ENCODE measurements at regions not wholly inside any gene's neighbourhood (a gene's known extent, or its start where the extent isn't known, plus 50 kb on each side); places are given as distances from the start of the nearest gene placed in this dataset.

DNA sequence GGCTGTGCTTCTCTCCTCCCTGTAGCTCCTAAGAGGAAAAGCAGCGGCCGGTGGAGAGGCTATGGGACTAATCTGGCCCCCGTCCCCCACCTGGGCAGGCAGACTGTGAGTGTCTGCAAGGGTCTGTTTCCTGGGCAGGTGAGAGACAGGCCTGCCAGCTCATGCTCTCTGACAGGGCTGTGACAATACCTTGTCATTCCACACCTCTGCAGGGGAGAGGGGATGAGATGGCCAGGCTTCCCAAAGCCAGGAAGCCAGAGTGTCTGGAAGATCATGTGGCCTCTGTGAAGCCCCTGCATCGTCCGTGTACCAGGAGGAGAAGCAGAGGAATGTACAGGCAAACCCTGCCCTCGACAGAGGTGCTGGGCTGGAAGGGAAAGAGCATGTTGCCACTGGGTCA, 142.5 kb upstream of the GATA6 start:
- intact Hi-C loops (cut with DNase I): no loop called here
- Histone ChIP-seq H3K4me1 (no peaks in the 10 kb centered on the region), H3K36me3 (no peaks in the 10 kb centered on the region), H3K9me3 (no peaks in the 10 kb centered on the region), H3K27ac (replicated peaks in 1 of 4) (no peak overlapping the region), H3K27me3 (peaks cover 0 to 14% (median 0%) of the 10 kb centered on the region in 4 donors), H3K4me3 (no peak overlapping the region)
- TF ChIP-seq POLR2A (IDR thresholded peaks at IDR 0.05; ENCODE audit: low read depth) (no peak), EP300 (IDR thresholded peaks at IDR 0.05) (no peak), POLR2AphosphoS5 (IDR thresholded peaks at IDR 0.05) (no peak)
- TF ChIP-seq, protein P1, sequence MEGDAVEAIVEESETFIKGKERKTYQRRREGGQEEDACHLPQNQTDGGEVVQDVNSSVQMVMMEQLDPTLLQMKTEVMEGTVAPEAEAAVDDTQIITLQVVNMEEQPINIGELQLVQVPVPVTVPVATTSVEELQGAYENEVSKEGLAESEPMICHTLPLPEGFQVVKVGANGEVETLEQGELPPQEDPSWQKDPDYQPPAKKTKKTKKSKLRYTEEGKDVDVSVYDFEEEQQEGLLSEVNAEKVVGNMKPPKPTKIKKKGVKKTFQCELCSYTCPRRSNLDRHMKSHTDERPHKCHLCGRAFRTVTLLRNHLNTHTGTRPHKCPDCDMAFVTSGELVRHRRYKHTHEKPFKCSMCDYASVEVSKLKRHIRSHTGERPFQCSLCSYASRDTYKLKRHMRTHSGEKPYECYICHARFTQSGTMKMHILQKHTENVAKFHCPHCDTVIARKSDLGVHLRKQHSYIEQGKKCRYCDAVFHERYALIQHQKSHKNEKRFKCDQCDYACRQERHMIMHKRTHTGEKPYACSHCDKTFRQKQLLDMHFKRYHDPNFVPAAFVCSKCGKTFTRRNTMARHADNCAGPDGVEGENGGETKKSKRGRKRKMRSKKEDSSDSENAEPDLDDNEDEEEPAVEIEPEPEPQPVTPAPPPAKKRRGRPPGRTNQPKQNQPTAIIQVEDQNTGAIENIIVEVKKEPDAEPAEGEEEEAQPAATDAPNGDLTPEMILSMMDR (IDR thresholded peaks at IDR 0.05): no peak
- no peak for DNase-seq (ENCODE audit: extremely low spot score)
- WGBS: 61% methylated on average over 5 of the region's 6 CpGs

- DNase-seq (ENCODE audit: extremely low spot score): no peak
- 73% methylated on average over 6 of the region's 6 CpGs for WGBS
- Histone ChIP-seq H3K4me1 (no peaks in the 10 kb centered on the region), H3K27ac (replicated peaks in 1 of 4) (no peak overlapping the region), H3K27me3 (peaks cover 0 to 21% (median 0%) of the 10 kb centered on the region in 4 donors), H3K36me3 (no peaks in the 10 kb centered on the region), H3K4me3 (no peak overlapping the region), H3K9me3 (no peaks in the 10 kb centered on the region)
- intact Hi-C loops (cut with DNase I): loop anchor here (5.0 to 10.0 kb wide), 2 partner anchors 63 to 446 kb away; no protein-coding TSS in a partner anchor
- no peak for TF ChIP-seq POLR2A (IDR thresholded peaks at IDR 0.05; ENCODE audit: low read depth)
- TF ChIP-seq POLR2AphosphoS5 (IDR thresholded peaks at IDR 0.05): no peak
- no peak for TF ChIP-seq EP300 (IDR thresholded peaks at IDR 0.05)
- TF ChIP-seq, protein P1 (IDR thresholded peaks at IDR 0.05): no peak
These were observed 137.8 kb upstream of the GATA6 start for GRCh38 chr18:22031611-22032010.

- Histone ChIP-seq H3K9me3 (no peaks in the 10 kb centered on the region), H3K4me3 (no peak overlapping the region), H3K4me1 (no peaks in the 10 kb centered on the region), H3K27ac (replicated peaks in 1 of 4) (no peak overlapping the region), H3K27me3 (peaks cover 0 to 25% (median 0%) of the 10 kb centered on the region in 4 donors), H3K36me3 (no peaks in the 10 kb centered on the region)
- DNase-seq (ENCODE audit: extremely low spot score): no peak
- intact Hi-C loops (cut with DNase I): loop anchor here (5.0 to 10.0 kb wide), 2 partner anchors 62 to 445 kb away; no protein-coding TSS in a partner anchor
- TF ChIP-seq POLR2A (IDR thresholded peaks at IDR 0.05; ENCODE audit: low read depth) (no peak), EP300 (IDR thresholded peaks at IDR 0.05) (no peak)
- WGBS: 58% methylated on average over 4 of the region's 4 CpGs
These were observed 136.9 kb upstream of the GATA6 start for GRCh38 chr18:22032392-22032961.

DNA sequence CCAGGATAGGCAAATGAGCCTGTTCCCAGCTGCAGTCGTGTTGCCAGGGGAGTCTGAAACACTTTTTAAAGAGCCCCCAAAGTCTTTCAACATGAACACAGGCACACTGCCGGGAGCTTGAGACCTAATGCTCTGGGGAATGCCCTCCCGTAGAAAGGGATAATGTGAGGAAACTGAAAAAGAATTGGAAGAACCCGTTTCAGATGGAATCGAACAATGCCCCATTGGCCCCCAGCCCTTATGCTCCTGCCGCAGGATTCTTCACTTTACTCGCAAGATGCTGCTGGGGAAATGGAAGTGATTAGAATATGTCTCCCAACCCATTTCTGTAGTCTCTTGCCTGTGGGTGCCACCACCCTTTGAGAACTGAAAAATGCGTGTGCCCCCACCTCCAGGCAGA, 136.3 kb upstream of the GATA6 start:
- Histone ChIP-seq H3K36me3 (no peaks in the 10 kb centered on the region), H3K27ac (replicated peaks in 1 of 4) (no peak overlapping the region), H3K9me3 (no peaks in the 10 kb centered on the region), H3K4me1 (no peaks in the 10 kb centered on the region), H3K27me3 (peaks cover 0 to 25% (median 0%) of the 10 kb centered on the region in 4 donors), H3K4me3 (no peak overlapping the region)
- TF ChIP-seq POLR2AphosphoS5 (IDR thresholded peaks at IDR 0.05) (no peak), EP300 (IDR thresholded peaks at IDR 0.05) (no peak), POLR2A (IDR thresholded peaks at IDR 0.05; ENCODE audit: low read depth) (no peak)
- TF ChIP-seq, protein P1 (IDR thresholded peaks at IDR 0.05): no peak
- intact Hi-C loops (cut with DNase I): loop anchor here (5.0 to 10.0 kb wide), 2 partner anchors 62 to 444 kb away; no protein-coding TSS in a partner anchor
- 76% methylated on average over 8 of the region's 8 CpGs for WGBS
- no peak for DNase-seq (ENCODE audit: extremely low spot score)

DNA sequence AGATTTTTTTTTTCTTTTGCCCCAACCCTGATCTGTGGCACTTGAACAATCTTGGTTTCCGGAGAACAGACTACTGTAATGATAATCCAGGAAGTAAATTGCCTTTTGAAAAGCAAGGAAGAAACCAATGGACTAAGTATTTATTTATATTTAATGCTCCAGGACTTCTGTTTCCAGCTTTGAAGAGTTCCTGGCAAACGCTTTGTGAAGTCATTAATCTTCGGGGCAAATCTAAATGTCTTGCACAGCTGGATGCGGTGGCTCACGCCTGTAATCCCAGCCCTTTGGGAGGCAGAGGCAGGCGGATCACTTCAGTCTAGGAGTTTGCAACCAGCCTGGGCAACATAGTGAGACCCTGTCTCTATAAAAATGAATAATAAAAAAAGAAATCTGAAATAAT, 135.1 kb upstream of the GATA6 start:
- TF ChIP-seq EP300 (IDR thresholded peaks at IDR 0.05) (no peak), POLR2A (IDR thresholded peaks at IDR 0.05; ENCODE audit: low read depth) (no peak), POLR2AphosphoS5 (IDR thresholded peaks at IDR 0.05) (no peak)
- TF ChIP-seq, protein P1 (IDR thresholded peaks at IDR 0.05): no peak
- Histone ChIP-seq H3K9me3 (no peaks in the 10 kb centered on the region), H3K4me3 (no peak overlapping the region), H3K4me1 (no peaks in the 10 kb centered on the region), H3K36me3 (no peaks in the 10 kb centered on the region), H3K27me3 (peaks cover 0 to 29% (median 0%) of the 10 kb centered on the region in 4 donors), H3K27ac (replicated peaks in 1 of 4) (no peak overlapping the region)
- no peak for DNase-seq (ENCODE audit: extremely low spot score)
- intact Hi-C loops (cut with DNase I): loop anchor here (5.0 to 10.0 kb wide), 2 partner anchors 61 to 443 kb away; no protein-coding TSS in a partner anchor
- 29% methylated on average over 6 of the region's 6 CpGs for WGBS

Measured in esophagus muscularis mucosa (tissue), 4 donors.